Left renal pelvis (tissue), 4 donors: ENCODE measurements at regions not wholly inside any gene's neighbourhood (a gene's known extent, or its start where the extent isn't known, plus 50 kb on each side); places are given as distances from the start of the nearest gene placed in this dataset.

ENCODE experiments used
- DNase-seq, 4 donors: peaks; one replicate each; pipeline ENCODE4 v3.0.0-alpha.2; 2013; ENCODE audit warnings: low read depth in 4 of 4, low spot score in 3 of 4

DNA sequence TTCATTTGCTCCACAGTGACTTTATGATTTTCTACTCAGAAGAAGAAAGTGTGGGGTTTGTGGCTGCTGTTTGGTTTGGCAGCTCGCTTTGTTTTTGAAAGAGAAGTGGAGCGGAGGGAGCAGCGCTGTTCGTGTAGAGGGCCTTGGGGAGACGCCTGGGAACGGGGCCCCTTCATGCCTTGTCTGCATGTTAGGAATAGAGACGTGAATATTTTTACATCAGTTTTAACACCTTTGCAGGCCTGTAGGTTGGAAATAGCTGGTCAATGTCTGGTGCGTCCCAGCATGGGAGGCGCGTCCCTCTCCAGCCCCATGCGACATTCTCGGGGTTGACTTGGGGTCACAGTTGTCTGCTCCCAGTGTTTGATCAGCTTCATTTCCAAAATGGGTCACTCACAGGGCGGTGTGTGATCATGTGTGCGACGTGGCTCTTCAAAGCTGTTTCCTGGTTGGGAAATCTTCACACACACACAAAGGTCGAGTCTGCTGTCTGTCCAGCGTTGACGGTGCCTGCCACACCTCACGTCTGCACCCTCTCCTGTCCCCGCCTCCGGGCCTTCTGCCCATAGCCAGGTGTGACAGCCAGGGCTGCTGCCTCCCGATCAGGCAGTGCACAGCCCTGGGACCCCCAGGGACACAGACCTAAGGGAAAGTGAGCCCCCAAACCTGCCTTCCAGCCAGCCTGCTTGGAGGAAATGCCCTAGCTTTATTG is 149.2 kb downstream of the PSMG1 start:
- no peak for DNase-seq

DNA sequence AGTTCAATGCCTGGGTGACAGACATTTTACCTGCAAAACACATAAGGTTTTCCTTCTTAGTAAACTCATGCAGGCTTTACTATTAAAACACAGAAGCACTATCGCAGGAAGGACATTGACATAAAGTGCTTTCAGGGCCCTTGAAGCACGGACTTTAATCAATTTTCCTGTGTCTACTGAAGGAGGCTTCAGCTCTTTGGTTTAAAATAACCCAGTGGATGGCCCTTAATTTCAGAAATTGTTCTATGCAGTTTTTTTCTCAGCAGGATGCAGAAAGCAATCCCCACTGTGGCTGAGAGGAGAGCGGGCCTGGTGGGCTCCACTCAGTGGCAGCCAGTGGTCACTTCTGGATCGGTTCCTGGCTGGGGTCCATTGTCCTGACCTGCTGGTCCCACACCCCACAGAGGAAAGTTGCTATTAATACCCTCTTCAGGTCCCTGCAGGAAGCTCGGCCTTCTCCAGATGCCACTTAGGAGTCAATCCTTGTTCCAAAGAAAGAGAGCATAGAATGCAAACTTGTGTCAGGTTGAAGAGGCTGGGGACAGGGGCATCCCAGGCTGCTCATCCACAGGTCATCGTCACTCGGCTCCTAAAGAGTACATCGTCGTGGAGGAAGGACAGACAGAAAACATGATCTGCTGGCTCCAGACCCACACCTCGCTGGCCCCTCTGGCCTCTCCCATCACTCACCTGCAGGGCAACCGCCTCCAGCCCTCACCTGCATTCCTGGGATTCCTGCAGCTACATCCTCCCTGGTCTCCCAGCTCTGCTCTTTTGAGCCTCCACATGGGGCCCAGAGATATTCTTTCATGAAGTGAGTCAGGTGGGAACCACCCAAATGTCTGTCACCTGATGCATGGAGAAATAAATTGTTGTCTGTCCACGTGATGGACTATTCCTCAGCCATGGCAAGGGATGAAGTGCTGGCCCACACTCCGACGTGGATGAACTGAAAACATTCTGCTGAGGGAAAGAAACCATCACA is 153.1 kb downstream of the PSMG1 start:
- DNase-seq: no peak

DNA sequence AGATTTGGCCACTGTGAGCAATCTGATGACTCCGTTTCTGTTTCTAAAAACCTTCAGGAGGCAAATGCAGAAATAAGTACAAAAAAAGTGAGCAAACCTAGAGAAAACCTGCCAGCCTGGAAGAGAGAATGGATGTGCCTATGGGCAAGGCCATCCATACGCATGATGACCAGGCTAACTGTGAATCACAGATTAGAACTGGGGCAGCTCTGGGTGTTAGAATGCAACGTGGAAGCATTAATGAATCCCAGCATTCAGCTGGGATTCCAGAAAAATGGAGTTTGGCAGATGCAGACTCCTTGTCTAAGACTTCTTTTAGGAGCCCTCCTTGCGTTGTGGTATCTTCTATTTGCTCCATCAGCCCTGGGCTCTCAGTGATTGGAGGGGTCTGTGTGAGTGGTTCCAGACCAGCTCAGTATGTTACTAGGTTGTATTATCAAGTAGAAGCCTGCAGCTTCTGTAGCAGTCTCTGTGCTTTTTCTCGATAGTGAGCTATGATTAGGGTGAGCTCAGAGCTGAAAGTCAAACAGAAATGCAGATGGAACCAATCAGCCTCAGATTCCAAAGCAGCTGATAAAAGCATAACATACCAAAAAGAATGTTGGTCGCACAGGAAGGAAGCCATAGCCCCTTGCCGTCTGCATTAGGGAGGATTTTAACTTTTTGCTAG is 154.0 kb downstream of the PSMG1 start:
- DNase-seq: no peak

DNA sequence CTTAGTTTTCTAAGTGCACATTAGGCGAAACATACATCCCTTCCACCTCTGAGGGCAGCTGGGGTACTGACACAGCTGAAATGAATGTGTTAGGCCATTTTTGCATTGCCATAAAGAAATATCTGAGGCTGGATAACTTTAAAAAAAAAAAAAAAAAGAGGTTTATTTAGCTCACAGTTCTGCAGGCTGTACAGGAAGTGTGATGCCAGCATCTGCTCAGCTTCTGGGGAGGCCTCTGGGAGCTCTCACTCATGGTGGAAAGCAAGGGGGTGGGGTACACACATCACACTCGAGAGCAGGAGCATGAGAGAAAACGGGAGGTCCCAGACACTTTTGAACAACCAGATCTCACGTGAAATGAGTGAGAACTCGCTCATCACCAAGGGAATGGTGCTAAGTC is 158.1 kb downstream of the PSMG1 start:
- no peak for DNase-seq

DNA sequence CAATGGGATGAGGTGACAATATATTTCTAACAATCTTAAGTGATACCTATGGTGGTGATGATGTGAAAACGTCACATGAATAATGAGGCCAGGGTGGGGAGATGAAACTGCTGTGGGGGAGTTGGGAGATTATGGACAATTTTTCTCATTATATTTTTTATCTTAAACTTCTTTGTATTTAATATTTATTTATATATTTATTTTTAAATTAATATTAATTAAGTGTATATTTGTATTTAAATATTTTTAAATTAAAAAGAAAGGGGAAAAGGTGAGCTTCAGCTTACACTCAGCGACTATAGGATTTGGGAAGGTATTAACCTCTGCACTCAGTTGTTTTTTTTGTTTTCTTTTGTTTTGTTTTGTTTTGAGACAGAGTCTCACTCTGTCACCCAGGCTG is 158.7 kb downstream of the PSMG1 start:
- no peak for DNase-seq

DNA sequence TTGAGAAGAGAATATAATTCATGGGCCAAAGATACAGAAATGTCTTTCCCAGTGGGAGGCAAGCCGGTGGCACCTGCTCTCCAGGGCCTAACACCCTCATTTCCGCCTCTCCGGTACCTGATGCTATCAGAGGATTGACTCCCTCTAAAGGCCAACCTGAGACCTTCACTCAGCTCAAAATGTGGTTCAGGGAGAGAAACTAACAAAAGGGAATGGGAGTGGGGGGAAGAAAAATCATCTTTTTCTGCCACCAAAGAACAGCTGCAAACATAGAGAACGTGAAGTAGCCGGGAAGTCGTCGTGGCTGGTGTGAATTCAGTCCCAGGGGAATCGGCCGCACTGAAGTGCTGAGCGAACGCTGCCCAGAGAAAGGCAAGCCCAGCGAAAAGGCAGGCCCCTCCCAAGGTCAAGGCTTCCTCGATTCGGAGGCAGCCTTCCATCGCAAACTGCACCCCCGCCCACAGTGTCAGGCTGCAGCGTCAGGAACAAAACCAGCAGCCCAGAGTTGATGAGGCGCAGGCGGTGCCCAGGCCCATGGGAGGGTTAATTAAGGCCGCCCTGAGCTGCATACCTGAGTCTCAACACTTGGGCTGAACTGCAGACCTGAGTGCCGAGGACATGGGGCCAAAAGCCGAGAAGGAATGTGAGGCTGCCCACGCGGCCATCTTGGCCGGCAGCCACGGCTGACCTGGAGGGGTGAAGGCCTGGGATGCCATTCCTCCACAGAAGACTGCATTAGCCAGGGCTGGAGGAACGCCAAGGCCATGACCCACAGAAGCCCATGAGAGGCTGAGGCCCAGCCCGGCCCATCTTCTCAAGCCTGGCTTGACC is 160.2 kb downstream of the PSMG1 start:
- DNase-seq: no peak

DNA sequence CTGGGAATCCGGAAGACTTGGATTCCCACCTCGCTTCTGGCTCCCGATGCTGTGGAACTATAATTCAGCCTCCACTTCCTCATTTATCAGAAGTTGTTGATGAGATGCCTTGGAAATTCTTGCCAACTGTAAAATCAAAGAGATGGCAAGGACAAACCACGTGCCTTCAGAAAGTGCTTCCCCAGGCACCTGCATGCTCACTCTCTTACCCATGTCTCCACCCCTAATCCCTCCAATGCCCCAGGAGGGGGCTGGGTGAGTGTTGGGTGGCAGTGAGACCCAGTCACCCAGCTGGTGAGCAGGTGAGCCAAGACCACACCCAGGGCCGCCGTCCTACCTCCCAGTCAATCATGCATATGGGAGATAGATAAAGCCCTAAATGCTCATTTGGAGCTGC is 160.8 kb downstream of the PSMG1 start:
- DNase-seq: no peak

DNA sequence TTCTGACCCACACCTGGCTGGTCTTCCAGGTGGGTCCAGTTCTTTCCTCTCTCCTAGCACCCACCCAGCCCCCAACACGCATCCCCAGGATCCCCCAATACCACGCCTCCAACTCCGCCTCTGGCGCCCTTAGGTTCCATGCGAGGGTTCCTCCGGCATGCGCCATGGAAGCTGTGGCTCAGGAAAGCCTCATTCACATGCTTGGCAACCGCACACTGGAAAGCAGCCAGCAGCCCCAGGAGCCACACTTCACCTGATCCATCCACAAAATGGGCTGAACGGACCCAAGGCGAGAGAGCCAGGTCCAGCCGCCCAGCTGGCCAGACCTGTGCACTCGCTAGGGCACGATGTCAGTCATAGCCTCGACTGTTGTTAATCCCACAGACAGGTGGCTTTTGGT is 161.2 kb downstream of the PSMG1 start:
- DNase-seq: no peak

DNA sequence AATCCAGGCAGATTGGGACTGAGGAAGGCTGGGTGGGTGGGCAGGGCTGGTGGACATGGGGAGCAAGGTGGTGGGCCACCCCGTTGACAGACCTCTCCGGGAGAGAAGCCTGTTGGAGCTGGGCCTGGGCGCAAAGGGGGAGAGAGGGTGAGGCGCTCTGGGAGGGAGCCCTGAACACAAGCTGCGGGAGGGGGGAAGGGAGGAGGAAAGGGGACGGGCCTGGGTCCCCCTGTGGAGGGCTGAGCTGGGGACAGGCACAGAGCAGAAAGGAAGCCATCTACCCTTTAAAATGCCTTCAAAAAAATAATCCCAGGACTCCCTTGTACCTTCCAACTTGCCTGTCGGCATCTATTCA is 161.8 kb downstream of the PSMG1 start:
- no peak for DNase-seq

DNA sequence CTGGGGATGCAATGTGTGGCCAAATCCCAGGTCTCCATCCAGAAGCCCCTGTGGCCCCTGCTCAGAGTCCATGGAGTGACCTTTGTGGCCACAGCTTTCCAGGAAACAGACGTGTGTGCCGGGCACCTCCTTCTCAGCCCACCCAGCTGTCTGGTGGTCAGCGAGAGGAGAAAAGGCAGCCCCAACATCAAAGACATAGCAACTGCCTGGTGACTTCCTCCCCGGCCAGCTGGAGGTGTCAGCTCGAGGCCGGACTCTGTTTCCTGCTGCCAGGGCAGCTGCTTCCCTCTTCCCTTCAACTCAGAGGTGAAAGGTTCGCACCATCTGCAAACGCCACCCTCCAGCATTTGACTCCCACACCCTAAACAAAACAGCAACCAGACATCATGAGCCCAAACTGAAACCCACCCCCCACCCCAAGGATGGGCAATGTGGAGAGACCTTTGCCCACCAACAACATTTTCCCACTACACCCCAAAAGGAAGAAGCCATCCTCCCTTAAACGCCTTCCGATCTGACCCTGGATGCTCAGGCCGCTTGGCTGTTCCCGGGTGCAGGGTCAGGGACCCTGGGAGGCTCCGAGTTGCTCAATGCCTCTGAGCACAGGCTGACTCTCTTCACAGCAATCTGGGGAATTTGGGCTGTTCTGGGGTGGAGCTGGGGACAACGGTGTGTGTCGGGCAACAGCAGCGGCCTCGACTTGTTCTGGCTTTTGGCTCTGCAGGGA is 162.3 kb downstream of the PSMG1 start:
- DNase-seq: no peak

DNA sequence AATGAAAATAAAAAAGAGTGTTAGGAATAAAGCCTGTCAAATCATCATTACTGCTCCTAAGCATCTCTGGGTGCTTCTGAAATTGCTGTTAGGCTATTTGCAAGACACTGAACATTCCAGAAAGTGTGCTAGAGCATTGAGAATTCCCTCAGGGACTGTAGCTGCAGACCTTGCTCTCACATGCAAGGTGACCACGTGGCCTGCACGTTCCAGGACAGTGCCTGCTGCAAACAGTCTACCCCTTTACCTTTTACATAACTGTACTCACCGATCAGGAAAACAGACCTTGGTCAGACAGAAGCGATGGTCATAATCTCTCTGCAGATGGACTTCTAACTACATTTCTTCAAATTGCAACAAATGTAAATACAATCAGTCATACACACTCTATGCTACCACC is 164.5 kb downstream of the PSMG1 start:
- no peak for DNase-seq

DNA sequence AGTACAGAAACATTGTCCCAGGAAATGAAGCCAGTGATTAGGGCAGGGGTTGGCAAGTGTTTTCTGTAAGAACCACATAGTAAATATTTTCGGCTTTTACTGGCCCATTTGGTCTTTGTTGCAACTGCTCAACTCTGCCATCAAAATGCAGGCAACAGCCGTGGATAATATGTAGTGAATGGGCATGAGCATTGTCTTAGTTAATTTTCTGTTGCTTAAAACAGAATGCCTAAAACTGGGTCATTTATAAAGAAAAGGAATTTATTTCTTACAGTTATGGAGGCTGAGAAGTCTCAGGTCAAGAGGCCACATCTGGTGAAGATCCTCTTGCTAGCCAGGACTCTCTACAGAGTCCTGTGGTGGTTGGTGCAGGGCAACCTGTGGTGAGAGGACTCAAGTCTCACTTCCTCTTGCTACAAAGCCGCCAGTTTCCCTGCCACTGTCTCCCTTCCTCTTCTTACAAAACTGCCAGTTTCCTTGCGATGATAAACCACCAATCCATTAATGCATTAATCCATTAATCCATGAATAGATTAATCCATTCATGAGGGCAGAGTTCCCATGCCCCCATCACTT is 166.4 kb downstream of the PSMG1 start:
- DNase-seq: no peak

DNA sequence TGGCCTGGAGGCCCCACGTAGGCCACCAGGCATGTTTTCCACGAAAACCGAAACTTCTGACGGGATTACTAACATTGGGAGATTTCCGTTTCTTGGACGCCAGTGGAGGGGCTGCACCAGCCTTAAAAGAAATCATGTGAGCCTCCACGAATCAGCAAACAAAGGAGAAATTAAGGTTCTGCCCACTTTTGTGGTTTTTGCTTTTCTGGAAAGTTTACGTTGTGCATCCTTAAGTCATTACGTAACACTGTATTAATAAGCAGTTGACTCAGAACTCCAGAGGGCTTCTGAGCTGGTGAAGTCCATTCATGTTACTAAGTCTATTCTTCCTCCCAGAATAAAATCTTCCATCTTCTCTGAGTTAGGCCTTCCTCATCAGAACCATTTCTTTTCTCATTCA is 168.5 kb downstream of the PSMG1 start:
- DNase-seq: no peak

DNA sequence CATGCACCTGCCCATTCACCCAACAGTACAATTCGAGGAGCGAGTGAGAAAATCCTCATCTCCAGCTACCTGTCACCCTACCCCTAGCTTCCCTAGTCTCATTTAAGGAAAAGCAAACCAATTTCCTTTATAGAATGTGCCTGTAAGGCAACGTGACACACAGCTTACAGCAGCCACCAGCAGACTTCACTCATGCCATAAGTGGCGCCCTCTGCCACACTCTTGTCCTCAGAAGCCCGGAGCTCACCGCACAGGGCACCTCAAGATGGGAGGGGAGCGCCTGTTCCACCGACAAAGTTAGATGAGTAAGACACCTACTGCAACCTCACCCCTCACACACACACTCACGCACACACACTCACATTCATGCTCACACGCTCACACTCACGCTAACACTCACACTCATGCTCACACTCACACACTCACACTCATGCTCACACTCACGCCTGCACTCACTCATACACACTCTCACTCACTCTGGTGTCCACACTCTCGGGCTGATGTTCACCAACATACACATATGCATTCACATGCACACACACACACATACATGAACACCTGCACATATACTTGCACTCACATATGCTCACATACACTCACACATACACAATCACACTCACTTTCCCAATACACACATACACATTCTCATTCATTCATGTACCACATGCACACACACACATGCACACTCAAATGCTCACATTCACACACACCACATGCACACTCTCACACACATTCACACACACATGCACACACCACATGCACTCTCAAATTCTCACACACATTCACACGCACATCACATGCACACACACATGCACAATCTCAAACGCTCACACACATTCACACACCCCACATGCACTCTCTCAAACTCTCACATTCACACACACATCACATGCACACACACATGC is 170.7 kb downstream of the PSMG1 start:
- DNase-seq: no peak

DNA sequence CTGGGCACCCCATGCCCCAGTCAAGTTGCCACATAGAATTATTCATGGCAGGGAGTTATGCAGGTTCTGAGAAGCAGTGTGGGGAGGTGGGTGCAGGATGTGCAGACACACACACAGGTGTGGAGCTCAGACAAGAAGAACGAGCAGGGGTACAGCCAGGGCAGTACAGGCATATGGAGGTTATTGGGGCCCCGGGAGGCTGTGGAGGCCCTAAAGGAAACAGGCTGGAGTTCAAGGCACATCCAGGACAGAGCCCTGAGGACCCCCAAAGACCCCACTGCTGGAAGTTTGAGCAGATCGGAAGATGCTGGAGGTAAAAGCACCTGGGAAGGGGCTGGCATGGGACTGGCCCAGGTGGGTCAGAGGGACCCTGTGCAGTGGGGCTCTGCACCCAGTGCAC is 171.3 kb downstream of the PSMG1 start:
- DNase-seq: no peak

DNA sequence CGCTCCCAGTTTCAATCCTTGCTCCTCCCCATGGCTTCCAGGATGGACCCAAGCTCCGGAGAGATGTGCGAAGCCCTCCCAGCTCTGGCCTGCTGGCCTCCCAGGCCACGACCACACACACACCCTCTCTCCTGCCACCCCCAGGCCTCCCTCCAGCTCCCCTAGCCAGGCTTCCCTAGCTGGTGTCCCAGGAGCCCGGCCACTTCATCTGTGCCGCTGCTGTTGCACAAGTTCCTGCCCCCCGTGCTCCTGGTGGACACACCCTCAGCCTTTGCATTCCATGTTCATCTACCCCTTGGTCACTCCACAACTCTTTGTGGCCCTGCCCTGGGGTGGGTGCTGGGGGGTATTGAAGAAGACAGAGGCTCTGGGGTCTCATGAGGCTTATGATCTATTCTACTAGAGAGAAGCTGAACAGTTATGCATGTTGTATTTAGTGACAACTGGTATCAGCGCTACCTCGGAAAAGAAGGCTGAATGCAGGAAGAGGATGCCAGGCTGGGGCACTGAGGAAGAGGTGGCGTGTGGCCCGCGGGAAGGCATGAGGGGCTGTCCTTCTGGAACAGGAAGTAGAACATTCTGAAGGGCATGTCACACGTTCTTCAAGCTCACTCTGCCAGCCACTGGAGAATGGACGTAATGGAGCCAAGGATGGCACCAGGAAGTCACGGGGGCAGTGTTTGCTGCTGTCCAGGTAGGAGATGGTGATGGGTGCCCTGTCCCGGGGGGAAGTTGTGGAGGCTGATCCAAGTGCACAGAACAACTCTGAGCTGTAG is 172.4 kb downstream of the PSMG1 start:
- no peak for DNase-seq

DNA sequence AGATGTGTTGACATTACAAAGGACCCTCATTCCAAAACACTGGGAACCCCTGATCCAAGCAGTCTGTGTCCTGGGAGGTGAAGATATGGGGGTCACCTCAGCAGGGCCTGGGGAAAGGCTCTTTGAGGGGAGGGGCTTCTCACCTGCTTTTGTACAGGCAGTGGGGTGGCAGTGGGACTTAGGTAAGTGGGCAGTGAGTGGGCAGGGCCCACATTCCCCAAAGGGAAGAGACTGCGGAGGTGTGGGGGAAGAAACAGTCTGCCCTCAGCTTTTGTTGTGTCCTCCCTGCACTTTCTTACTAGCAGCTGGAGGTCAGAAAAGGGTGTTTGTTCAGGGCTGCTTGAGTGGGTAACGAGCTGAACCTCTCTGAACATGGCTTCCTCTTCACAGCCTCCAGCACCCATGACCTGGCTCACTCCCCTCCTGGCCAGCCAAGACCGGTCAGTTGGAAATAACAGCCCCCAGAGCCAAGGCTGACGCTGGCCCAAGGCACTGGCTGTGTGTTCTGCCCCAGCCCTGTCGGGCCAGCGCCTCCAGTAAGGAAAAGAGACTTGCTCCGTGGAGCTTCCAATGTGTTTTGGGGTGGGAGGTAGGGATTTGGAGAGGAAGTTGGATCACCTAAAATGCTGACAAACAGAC is 173.5 kb downstream of the PSMG1 start:
- no peak for DNase-seq
